Coronary artery (tissue), 2 donors: ENCODE measurements at regions not wholly inside any gene's neighbourhood (a gene's known extent, or its start where the extent isn't known, plus 50 kb on each side); places are given as distances from the start of the nearest gene placed in this dataset.

Source experiments
- DNase-seq: peaks from one replicate; pipeline ENCODE4 v3.0.0-alpha.2; 2017; ENCODE audit warnings: low spot score
- H3K27ac ChIP-seq, 2 donors: fragments of 200-600 bp; sonication (generic); one replicate each; pipeline ENCODE4 v1.5.1; 2016 to 2019
- H3K4me3 ChIP-seq: fragments of 200-600 bp; sonication (generic); 2 replicates; pipeline ENCODE4 v1.5.1; 2016; ENCODE audit warnings: mild to moderate bottlenecking, moderate library complexity
- TF ChIP-seq, protein P1 (sequence below): fragments of 200-600 bp; sonication (generic); IDR thresholded peaks from one replicate; pipeline ENCODE4 v1.5.1; 2019; ENCODE audit warnings: antibody characterized with exemption

DNA sequence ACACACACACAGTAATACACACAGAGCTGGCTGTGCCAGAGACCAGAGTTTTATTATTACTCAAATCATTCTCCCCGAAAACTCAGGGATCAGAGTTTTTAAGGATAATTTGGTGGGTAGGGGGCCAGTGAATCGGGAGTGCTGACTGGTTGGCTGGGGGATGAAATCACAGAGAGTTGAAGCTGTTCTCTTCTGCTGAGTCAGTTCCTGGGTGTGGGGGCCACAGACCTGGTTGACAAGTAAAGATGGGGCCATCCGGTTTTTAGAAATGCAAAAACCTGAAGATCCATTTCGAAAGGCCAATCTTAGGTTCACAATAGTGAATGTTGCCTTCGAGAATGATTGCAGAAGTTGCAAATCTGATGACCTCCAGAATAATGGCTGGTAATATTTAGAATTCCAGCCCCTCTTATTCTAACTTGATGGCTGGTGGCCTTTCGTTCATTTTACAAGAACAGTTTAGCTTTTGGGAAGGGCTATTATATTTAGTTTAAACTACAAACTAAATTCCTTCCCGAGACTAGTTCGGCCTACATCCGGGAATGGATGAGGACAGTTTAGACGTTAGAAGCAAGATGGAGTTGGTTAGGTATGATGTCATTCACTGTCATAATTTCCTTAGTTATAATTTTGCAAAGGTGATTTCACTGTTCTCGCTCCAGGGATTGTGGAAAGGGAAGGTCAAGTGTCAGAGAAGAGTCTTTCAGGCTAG lies 123.2 kb downstream of the KCNJ18 start:
- TF ChIP-seq, protein P1, sequence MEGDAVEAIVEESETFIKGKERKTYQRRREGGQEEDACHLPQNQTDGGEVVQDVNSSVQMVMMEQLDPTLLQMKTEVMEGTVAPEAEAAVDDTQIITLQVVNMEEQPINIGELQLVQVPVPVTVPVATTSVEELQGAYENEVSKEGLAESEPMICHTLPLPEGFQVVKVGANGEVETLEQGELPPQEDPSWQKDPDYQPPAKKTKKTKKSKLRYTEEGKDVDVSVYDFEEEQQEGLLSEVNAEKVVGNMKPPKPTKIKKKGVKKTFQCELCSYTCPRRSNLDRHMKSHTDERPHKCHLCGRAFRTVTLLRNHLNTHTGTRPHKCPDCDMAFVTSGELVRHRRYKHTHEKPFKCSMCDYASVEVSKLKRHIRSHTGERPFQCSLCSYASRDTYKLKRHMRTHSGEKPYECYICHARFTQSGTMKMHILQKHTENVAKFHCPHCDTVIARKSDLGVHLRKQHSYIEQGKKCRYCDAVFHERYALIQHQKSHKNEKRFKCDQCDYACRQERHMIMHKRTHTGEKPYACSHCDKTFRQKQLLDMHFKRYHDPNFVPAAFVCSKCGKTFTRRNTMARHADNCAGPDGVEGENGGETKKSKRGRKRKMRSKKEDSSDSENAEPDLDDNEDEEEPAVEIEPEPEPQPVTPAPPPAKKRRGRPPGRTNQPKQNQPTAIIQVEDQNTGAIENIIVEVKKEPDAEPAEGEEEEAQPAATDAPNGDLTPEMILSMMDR: no peak
- Histone ChIP-seq H3K4me3 (no peak overlapping the region), H3K27ac (no peak overlapping the region)
- no peak for DNase-seq

DNA sequence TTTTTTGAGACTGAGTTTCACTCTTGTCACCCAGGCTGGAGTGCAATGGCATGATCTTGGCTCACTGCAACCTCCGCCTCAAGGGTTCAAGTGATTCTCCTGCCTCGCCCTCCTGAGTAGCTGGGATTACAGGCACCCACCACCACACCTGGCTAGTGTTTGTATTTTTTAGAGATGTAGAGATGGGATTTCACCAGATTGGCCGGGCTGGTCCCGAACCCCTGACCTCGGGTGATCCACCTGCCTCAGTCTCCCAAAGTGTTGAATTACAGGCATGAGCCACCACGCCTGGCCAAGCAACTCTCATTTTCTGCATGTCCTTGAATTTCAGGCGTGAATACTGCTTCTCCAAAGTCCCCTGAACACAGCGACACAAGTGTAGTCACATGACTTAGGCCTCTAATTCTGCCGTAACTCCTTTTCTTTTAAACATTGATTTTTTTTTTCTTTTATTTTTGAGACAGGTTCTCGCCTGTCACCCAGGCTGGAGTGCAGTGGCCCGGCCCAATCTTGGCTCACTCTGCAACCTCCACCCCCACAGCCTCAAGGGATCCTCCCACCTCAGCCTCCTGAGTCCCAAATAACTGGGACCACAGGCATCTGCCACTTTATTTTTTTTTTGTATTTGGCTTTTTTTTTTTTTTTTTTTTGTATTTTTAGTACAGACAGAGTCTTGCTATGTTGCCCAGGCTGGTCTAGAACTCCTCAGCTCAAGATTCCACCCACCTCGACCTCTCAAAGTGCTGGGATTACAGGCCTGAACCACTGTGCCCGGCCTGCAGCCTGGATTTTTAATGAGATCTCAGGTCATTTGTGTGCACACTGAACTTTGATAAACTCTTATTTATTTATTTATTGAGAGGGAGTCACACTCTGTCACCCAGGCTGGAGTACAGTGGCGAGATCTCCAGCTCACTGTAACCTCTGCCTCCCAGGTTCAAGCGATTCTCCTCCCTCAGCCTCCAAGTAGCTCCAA lies 124.6 kb downstream of the KCNJ18 start:
- Histone ChIP-seq H3K27ac (no peak overlapping the region), H3K4me3 (no peak overlapping the region)
- no peak for DNase-seq
- TF ChIP-seq, protein P1: no peak

DNA sequence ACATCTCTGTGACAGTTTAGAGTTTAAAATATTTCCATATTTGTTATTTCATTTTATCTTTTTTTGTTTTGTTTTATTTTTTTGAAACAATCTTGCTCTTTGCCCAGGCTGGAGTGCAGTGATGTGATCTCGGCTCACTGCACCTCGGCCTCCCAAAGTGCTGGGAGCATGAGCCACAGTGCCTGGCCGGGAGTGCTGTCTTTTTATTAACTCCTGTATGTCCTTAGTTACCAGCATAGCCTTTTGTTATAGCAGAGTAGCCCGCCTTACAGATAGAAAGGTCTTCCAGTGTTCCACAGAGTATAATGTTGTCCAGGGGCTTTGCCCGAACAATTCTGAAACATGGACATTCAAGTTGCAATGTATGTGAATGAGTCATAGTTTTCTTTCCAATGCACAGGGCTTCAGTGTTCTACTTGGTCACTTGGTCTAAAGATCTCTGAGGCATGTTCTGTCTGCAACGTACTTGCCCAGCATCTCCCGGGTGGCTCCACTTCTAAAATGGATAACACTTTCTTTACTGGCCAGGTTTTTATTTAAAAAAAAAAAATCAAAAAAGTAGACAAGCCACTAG lies 125.6 kb downstream of the KCNJ18 start:
- H3K4me3 ChIP-seq: no peak overlapping the region
- H3K27ac ChIP-seq: no peak overlapping the region
- TF ChIP-seq, protein P1: no peak
- no peak for DNase-seq

DNA sequence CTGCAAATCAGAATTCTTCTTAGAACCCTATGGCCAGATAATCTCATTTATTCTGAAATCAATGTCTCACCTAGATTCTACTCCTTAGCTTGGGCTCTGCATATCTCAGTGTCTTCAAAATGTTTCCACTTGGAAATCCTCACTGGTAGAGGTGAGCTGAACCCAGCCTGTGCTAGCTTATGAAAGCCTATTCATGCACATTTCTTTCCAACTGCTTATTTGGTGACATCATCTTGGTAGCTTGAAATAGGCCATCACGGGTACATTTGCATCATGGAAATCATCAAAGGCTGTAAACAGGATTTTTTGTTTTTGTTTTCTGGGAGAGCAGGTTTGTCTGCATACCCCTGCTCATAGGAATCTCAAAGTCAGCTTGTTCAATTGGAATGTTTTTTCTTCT lies 130.8 kb downstream of the KCNJ18 start:
- TF ChIP-seq, protein P1: no peak
- H3K27ac ChIP-seq: no peak overlapping the region
- DNase-seq: no peak
- H3K4me3 ChIP-seq: no peak overlapping the region

DNA sequence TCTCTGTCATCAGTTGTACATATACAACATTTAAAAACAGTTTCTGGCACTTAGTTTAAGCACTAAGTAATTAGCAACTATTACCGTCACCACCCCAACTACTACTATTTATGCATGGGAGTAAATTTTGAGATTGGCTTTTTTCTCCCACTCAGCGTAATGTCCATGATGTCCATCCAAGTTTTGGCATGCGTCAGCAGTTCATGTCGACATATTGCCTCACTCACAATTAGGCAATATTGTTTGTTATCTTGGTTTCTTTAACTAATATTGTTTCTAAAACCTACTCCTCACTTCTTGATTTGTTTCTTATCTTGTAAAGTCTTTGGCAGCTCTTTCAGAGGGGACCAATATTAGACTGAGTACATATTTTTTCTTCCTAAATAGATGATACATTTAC lies 131.3 kb downstream of the KCNJ18 start:
- no peak for DNase-seq
- no peak overlapping the region for H3K4me3 ChIP-seq
- H3K27ac ChIP-seq: no peak overlapping the region
- TF ChIP-seq, protein P1: no peak

DNA sequence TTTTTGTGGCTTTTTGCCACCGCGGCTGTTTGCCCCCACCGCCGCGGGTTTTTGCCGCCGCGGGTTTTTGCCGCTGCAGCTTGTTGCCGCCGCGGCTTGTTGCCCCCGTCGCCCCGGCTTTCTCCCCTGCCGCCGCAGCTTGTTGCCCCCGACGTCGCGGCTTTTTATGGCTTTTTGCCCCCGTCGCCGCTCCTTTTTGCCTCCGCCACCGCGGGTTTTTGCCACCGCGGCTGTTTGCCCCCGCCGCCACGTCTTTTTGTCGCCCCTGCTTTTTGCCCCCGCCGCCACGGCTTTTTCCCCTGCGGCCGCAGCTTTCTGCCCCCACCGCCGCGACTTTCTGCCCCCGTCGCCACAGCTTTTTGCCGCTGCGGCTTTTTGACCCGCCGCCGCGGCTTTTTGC lies 149.5 kb downstream of the KCNJ18 start:
- TF ChIP-seq, protein P1: no peak
- Histone ChIP-seq H3K4me3 (no peak overlapping the region), H3K27ac (no peak overlapping the region)
- DNase-seq: no peak
